H1 (cell line): ENCODE measurements at regions not wholly inside any gene's neighbourhood (a gene's known extent, or its start where the extent isn't known, plus 50 kb on each side); places are given as distances from the start of the nearest gene placed in this dataset.

Source experiments
- CBX5 ChIP-seq: fragments of 300-800, 300-1000 bp; sonication (generic); IDR thresholded peaks from 2 replicates; pipeline ENCODE4 v1.7.1; 2016; ENCODE audit warnings: antibody characterized with exemption, low read length, low read depth
- CEBPB ChIP-seq: IDR thresholded peaks from 2 replicates; pipeline ENCODE4 v1.6.1; 2012; ENCODE audit warnings: low read depth, low read length
- CHD1 ChIP-seq: IDR thresholded peaks from 2 replicates; pipeline ENCODE4 v1.6.1; 2012; ENCODE audit warnings: low read depth, low read length, improper control_type of control experiment
- CREB1 ChIP-seq: IDR thresholded peaks from 2 replicates; pipeline ENCODE4 v1.6.1; 2012; ENCODE audit warnings: inconsistent platforms
- EZH2 ChIP-seq: fragments of 200-600 bp; sonication (generic); IDR thresholded peaks from 2 replicates; pipeline ENCODE4 v1.7.1; 2012; ENCODE audit warnings: low read depth, mild to moderate bottlenecking, moderate library complexity, low read length, inconsistent platforms; ENCODE audit not compliant: severe bottlenecking
- POLR2A ChIP-seq, 2 experiments: IDR thresholded peaks; 1 replicate in 1 of 2; 2 replicates in 1 of 2; pipeline ENCODE4 v1.6.1; 2011; ENCODE audit warnings: low read depth in 2 of 2, low read length in 2 of 2, mild to moderate bottlenecking in 2 of 2; ENCODE audit errors: control extremely low read depth in 1 of 2
- SIN3A ChIP-seq, 2 experiments: IDR thresholded peaks in 1 of 2; conservative IDR thresholded peaks in 1 of 2; 2 replicates each; pipeline ENCODE4 v1.6.1; 2011 to 2012; ENCODE audit warnings: low read length in 2 of 2, improper control_type of control experiment in 1 of 2, low read depth in 1 of 2, mild to moderate bottlenecking in 1 of 2
- SUZ12 ChIP-seq: fragments of 200-600 bp; sonication (generic); IDR thresholded peaks from 2 replicates; pipeline ENCODE4 v1.6.1; 2012; ENCODE audit warnings: mild to moderate bottlenecking, inconsistent platforms, low read length, moderate library complexity, mixed read lengths
- TEAD4 ChIP-seq: IDR thresholded peaks from 2 replicates; pipeline ENCODE4 v1.6.1; 2012; ENCODE audit warnings: low read depth, low read length, inconsistent platforms, mixed read lengths
- TF ChIP-seq, protein P1 (sequence below), 3 experiments: IDR thresholded peaks; 1 replicate in 2 of 3; 2 replicates in 1 of 3; pipeline versions ENCODE4 v1.5.1 to v1.6.1; 2011; ENCODE audit warnings: low read length in 3 of 3, mild to moderate bottlenecking in 3 of 3, inconsistent platforms in 2 of 3, low read depth in 1 of 3, moderate library complexity in 1 of 3; ENCODE audit not compliant: insufficient read depth in 1 of 3; ENCODE audit errors: control extremely low read depth in 1 of 3
- TF ChIP-seq, protein P2 (sequence below): IDR thresholded peaks from 2 replicates; pipeline ENCODE4 v1.6.1; 2011; ENCODE audit warnings: low read depth, mild to moderate bottlenecking, low read length; ENCODE audit not compliant: insufficient read depth

DNA sequence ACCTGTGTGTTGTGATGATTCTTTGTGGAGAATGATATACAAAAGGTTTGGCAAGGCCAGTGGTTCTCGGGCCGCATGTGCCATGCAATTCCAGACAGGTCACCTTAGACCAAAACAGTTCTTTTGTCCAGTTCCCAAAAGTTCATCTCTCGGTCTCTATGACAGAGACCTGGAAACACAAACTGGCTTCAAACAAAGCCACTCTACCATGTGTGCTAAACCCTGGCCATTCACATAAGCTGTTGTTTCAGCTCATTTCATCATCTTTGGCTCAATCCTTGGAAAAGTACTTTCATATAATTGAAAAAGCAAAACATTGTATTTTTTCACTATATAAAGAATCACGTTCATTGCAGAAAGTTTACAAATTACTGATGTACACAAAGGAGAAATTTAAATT lies 210.5 kb upstream of the SEMA6A start:
- no peak for TF ChIP-seq CBX5
- TF ChIP-seq, protein P1, sequence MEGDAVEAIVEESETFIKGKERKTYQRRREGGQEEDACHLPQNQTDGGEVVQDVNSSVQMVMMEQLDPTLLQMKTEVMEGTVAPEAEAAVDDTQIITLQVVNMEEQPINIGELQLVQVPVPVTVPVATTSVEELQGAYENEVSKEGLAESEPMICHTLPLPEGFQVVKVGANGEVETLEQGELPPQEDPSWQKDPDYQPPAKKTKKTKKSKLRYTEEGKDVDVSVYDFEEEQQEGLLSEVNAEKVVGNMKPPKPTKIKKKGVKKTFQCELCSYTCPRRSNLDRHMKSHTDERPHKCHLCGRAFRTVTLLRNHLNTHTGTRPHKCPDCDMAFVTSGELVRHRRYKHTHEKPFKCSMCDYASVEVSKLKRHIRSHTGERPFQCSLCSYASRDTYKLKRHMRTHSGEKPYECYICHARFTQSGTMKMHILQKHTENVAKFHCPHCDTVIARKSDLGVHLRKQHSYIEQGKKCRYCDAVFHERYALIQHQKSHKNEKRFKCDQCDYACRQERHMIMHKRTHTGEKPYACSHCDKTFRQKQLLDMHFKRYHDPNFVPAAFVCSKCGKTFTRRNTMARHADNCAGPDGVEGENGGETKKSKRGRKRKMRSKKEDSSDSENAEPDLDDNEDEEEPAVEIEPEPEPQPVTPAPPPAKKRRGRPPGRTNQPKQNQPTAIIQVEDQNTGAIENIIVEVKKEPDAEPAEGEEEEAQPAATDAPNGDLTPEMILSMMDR (IDR thresholded peaks at IDR 0.05; ENCODE audit: control extremely low read depth in 1 of 3, insufficient read depth in 1 of 3, low read depth in 1 of 3, low read length in 3 of 3), result no peak
- TF ChIP-seq EZH2, result no peak
- TF ChIP-seq TEAD4, result no peak
- no peak for TF ChIP-seq SIN3A (conservative IDR thresholded peaks at IDR 0.05 in 1 of 2, IDR thresholded peaks at IDR 0.05 in 1 of 2; ENCODE audit: low read depth in 1 of 2, low read length in 2 of 2)
- TF ChIP-seq CEBPB, result no peak
- TF ChIP-seq CREB1, result no peak
- TF ChIP-seq, protein P2, sequence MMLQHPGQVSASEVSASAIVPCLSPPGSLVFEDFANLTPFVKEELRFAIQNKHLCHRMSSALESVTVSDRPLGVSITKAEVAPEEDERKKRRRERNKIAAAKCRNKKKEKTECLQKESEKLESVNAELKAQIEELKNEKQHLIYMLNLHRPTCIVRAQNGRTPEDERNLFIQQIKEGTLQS, result no peak
- TF ChIP-seq POLR2A (IDR thresholded peaks at IDR 0.05; ENCODE audit: control extremely low read depth in 1 of 2, low read depth in 2 of 2, low read length in 2 of 2), result no peak
- no peak for TF ChIP-seq SUZ12
- TF ChIP-seq CHD1, result no peak
